K562 (cell line): ENCODE measurements at regions not wholly inside any gene's neighbourhood (a gene's known extent, or its start where the extent isn't known, plus 50 kb on each side); places are given as distances from the start of the nearest gene placed in this dataset.

ENCODE experiments used
- ATAC-seq: fragments of 200-7000 bp; cut with Tn5 transposase; 3 replicates; pipeline ENCODE4 v1.9.1; 2020; ENCODE audit warnings: moderate library complexity
- BruUV-seq: library from RNA; stranded (reverse); fragments of 400-500 nt; replicated peaks from 2 replicates; lab custom pipeline; 2021; lab: Mats Ljungman, UMichigan
- CTCF ChIA-PET: fragments of 300-600 bp; formaldehyde crosslinking; extraction: SDS; loops from one replicate; lab custom pipeline; 2021; ENCODE audit warnings: low intra/inter-chr PET ratio; lab: Yijun Ruan, JAX
- POLR2A ChIA-PET: fragments of 300-600, 350-650 bp; sonication (Branson Sonifier 250); formaldehyde crosslinking; extraction: SDS; loops from one replicate; lab custom pipeline; 2021; ENCODE audit warnings: antibody characterized with exemption, inconsistent platforms; lab: Yijun Ruan, JAX
- DNase-seq, 4 experiments: peaks; one replicate each; pipeline versions ENCODE4 v3.0.0 to v3.0.0-alpha.2; 2011 to 2018; ENCODE audit warnings: low spot score in 3 of 4, mixed read lengths in 3 of 4; ENCODE audit errors: extremely low read depth in 1 of 4
- FAIRE-seq: peaks from 2 replicates; lab custom pipeline; 2011; peaks lifted over from hg19 to GRCh38; lab: Jason Lieb, UNC
- H2AFZ ChIP-seq: 2 replicates; pipeline ENCODE4 v1.6.0; 2011; ENCODE audit warnings: low read depth, low read length, control low read depth, inconsistent platforms
- H3K27ac ChIP-seq: fragments of 200-600 bp; 3 replicates; pipeline ENCODE4 v1.8.0; 2011; ENCODE audit warnings: low read depth, mild to moderate bottlenecking, control low read depth, inconsistent platforms, low read length, moderate library complexity, mixed read lengths; ENCODE audit errors: extremely low read depth
- H3K27me3 ChIP-seq, 2 experiments: fragments of 300-600 bp in 1 of 2; 2 replicates in 1 of 2; 3 replicates in 1 of 2; pipeline versions ENCODE4 v1.6.0 to v1.8.0; 2011; ENCODE audit warnings: inconsistent platforms in 2 of 2, low read length in 2 of 2, mild to moderate bottlenecking in 1 of 2, mixed read lengths in 1 of 2, moderate library complexity in 1 of 2; ENCODE audit not compliant: control insufficient read depth in 2 of 2, insufficient read depth in 2 of 2
- H3K36me3 ChIP-seq: fragments of 300-600 bp; 3 replicates; pipeline ENCODE4 v1.8.0; 2011; ENCODE audit warnings: mild to moderate bottlenecking, low read length, inconsistent platforms; ENCODE audit not compliant: control insufficient read depth, insufficient read depth
- H3K4me1 ChIP-seq, 2 experiments: fragments of 200-600 bp in 1 of 2; replicated peaks in 1 of 2; 2 replicates in 1 of 2; 3 replicates in 1 of 2; pipeline versions ENCODE4 v1.5.1 to v1.8.0; 2011; ENCODE audit warnings: inconsistent platforms in 2 of 2, low read length in 2 of 2, mild to moderate bottlenecking in 1 of 2, mixed read lengths in 1 of 2, moderate library complexity in 1 of 2; ENCODE audit not compliant: control insufficient read depth in 2 of 2, insufficient read depth in 2 of 2
- H3K4me2 ChIP-seq: 2 replicates; pipeline ENCODE4 v1.6.1; 2011; ENCODE audit warnings: low read length, control low read depth, inconsistent platforms, mixed read lengths; ENCODE audit not compliant: insufficient read depth
- H3K4me3 ChIP-seq: fragments of 200-600 bp; sonication (generic), shearing (Covaris generic); 2 replicates; pipeline ENCODE4 v1.5.1; 2016; ENCODE audit warnings: control low read depth, inconsistent platforms
- H3K79me2 ChIP-seq: fragments of 200-600 bp; 3 replicates; pipeline ENCODE4 v1.8.0; 2011; ENCODE audit warnings: low read length, inconsistent platforms; ENCODE audit not compliant: control insufficient read depth, insufficient read depth
- H3K9ac ChIP-seq, 2 experiments: 2 replicates each; pipeline versions ENCODE4 v1.6.0 to v1.6.1; 2011; ENCODE audit warnings: low read depth in 2 of 2, low read length in 2 of 2, control low read depth in 1 of 2, inconsistent platforms in 1 of 2, mild to moderate bottlenecking in 1 of 2, mixed read lengths in 1 of 2; ENCODE audit not compliant: insufficient read depth in 1 of 2
- H3K9me1 ChIP-seq: one replicate; pipeline ENCODE4 v1.6.0; 2011; ENCODE audit warnings: inconsistent platforms, mild to moderate bottlenecking, low read length, moderate library complexity; ENCODE audit not compliant: control insufficient read depth, insufficient read depth
- H3K9me3 ChIP-seq: replicated peaks from 2 replicates; pipeline ENCODE4 v1.5.1; 2011; ENCODE audit warnings: low read depth, low read length, inconsistent platforms; ENCODE audit not compliant: control insufficient read depth, insufficient read depth
- H4K20me1 ChIP-seq: replicated peaks from 2 replicates; pipeline ENCODE4 v1.6.1; 2011; ENCODE audit warnings: low read length, inconsistent platforms, mixed read lengths; ENCODE audit not compliant: control insufficient read depth, insufficient read depth
- ATF3 ChIP-seq, 2 experiments: fragments of 450-650 bp in 1 of 2; sonication (generic) in 1 of 2; formaldehyde crosslinking in 1 of 2; IDR thresholded peaks in 1 of 2; conservative IDR thresholded peaks in 1 of 2; 2 replicates each; pipeline versions ENCODE4 v1.6.1 to v1.8.1; 2016 to 2023; ENCODE audit warnings: mild to moderate bottlenecking in 2 of 2, moderate library complexity in 2 of 2, inconsistent platforms in 1 of 2, missing genetic modification reagents in 1 of 2
- DNMT1 ChIP-seq: fragments of 450-650 bp; IDR thresholded peaks from 2 replicates; pipeline ENCODE4 v1.6.1; 2016; ENCODE audit warnings: antibody characterized with exemption, mild to moderate bottlenecking
- FOXJ3 ChIP-seq: sonication (generic); formaldehyde crosslinking; IDR thresholded peaks from 2 replicates; pipeline ENCODE4 v1.4.0; 2020; ENCODE audit warnings: mild to moderate bottlenecking, missing genetic modification reagents
- GABPB1 ChIP-seq: sonication (generic); formaldehyde crosslinking; IDR thresholded peaks from 2 replicates; pipeline ENCODE4 v1.8.0; 2022; ENCODE audit warnings: mild to moderate bottlenecking, missing genetic modification reagents
- KDM4B ChIP-seq, 2 experiments: fragments of 450-650 bp in 1 of 2; sonication (generic) in 1 of 2; IDR thresholded peaks; 2 replicates each; pipeline ENCODE4 v1.6.1; 2016 to 2017; ENCODE audit warnings: borderline replicate concordance in 2 of 2, antibody characterized with exemption in 1 of 2, low read depth in 1 of 2, mild to moderate bottlenecking in 1 of 2
- KLF6 ChIP-seq: fragments of 250-450 bp; sonication (Bioruptor Pico); IDR thresholded peaks from 2 replicates; pipeline ENCODE4 v1.4.0; 2020; ENCODE audit warnings: mild to moderate bottlenecking, moderate library complexity, borderline replicate concordance
- PREB ChIP-seq: sonication (generic); formaldehyde crosslinking; IDR thresholded peaks from 2 replicates; pipeline ENCODE4 v1.8.1; 2023; ENCODE audit warnings: mild to moderate bottlenecking, missing genetic modification reagents
- RAD51 ChIP-seq: fragments of 450-650 bp; IDR thresholded peaks from 2 replicates; pipeline ENCODE4 v1.7.1; 2016; ENCODE audit warnings: low read depth, mild to moderate bottlenecking, borderline replicate concordance
- RBM15 ChIP-seq: fragments of 200-400 bp; formaldehyde crosslinking; IDR thresholded peaks from 2 replicates; pipeline ENCODE4 v1.6.1; 2018; ENCODE audit warnings: mild to moderate bottlenecking, low read length, moderate library complexity; ENCODE audit not compliant: insufficient read depth
- SREBF2 ChIP-seq: sonication (generic); formaldehyde crosslinking; IDR thresholded peaks from 2 replicates; pipeline ENCODE4 v1.4.0; 2020; ENCODE audit warnings: mild to moderate bottlenecking, missing genetic modification reagents
- SRSF9 ChIP-seq: fragments of 200-400 bp; formaldehyde crosslinking; IDR thresholded peaks from 2 replicates; pipeline ENCODE4 v1.6.1; 2017; ENCODE audit warnings: low read depth, low read length, borderline replicate concordance
- ZNF780A ChIP-seq: fragments of 250-450 bp; sonication (Bioruptor Pico); IDR thresholded peaks from 2 replicates; pipeline ENCODE4 v1.5.0; 2021; ENCODE audit warnings: mild to moderate bottlenecking
- WGBS: fragments of 100-300 bp; shearing (Covaris generic); methylation state at CpG from one replicate; pipeline ENCODE4 v1.1.6; 2016; ENCODE audit warnings: low coverage, mixed read lengths; ENCODE audit not compliant: insufficient coverage; ENCODE audit errors: missing lambda C conversion rate; 5-methylcytosine and 5-hydroxymethylcytosine counted together
- in situ Hi-C: fragments of 300-500 bp; cut with MboI; formaldehyde crosslinking; loops from 4 replicates; pipeline ENCODE4 v1.15.0; 2018; ENCODE audit warnings: inconsistent platforms, mixed read lengths
- intact Hi-C: fragments of 100-400 bp; cut with micrococcal nuclease; formaldehyde crosslinking; loops from 2 replicates; pipeline ENCODE4 v1.14.2; 2022
- TF ChIP-seq, protein P1 (sequence below): fragments of 450-650 bp; formaldehyde crosslinking; IDR thresholded peaks from 2 replicates; pipeline ENCODE4 v1.4.0; 2022; ENCODE audit warnings: missing genetic modification characterization

DNA sequence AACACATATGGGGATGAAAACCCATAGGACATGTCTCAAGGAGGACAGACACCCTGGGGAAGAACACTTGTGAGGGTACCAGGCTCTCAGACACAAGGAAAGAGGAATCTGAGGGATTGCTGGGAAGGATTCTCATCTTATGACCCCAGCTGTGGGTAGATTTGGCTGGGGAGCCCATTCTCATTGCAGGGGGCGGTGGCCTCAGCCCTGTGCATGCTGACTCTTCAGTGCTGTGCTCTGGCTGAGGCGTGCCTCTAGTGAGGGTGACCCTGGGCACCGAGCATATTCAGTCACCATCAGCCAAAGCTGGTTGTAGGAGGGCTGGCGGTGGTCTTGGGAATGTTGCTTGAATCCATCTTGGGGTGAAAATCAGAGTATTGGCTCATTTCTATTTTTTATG is 140.7 kb downstream of the TM9SF2 start:
- no peak overlapping the region for H3K4me3 ChIP-seq
- H3K27me3 ChIP-seq: no peaks in the 10 kb centered on the region; a peak in 1 of 5 replicates
- no peak overlapping the region for H3K9ac ChIP-seq
- H3K9me3 ChIP-seq: no peaks in the 10 kb centered on the region
- H3K36me3 ChIP-seq: no peaks in the 10 kb centered on the region
- FAIRE-seq: no peak
- H3K9me1 ChIP-seq: no peaks in the 10 kb centered on the region
- H4K20me1 ChIP-seq: 0 out of 2 replicates have a peak, but pooled peaks cover 4% of the 10 kb centered on the region
- no peak overlapping the region for H3K27ac ChIP-seq
- WGBS: 7% methylated on average over 3 of the region's 4 CpGs
- ChIA-PET POLR2A (no interaction called here), CTCF (no interaction called here)
- H3K79me2 ChIP-seq: no peaks in the 10 kb centered on the region
- no peaks in the 10 kb centered on the region for H3K4me1 ChIP-seq
- no peak overlapping the region for H3K4me2 ChIP-seq
- H2AFZ ChIP-seq: no peak overlapping the region
- intact Hi-C loops (no loop called here), in situ Hi-C loops (no loop called here)
- no TSS peak for BruUV-seq
- TF ChIP-seq GABPB1 (CRISPR knock-in tag) (no peak), ATF3 (IDR thresholded peaks at IDR 0.05) (no peak), ATF3 (CRISPR knock-in tag; conservative IDR thresholded peaks at IDR 0.05) (no peak), DNMT1 (no peak), RBM15 (no peak)
- no peak for DNase-seq
- no peak for ATAC-seq

- intact Hi-C loops: no loop called here
- ChIA-PET CTCF (no interaction called here), POLR2A (no interaction called here)
- Histone ChIP-seq H3K79me2 (no peaks in the 10 kb centered on the region), H3K4me2 (no peak overlapping the region), H3K27ac (no peak overlapping the region), H3K9me1 (no peaks in the 10 kb centered on the region), H3K4me3 (no peak overlapping the region), H3K27me3 (no peaks in the 10 kb centered on the region; a peak in 1 of 5 replicates), H3K9ac (no peak overlapping the region), H3K4me1 (no peaks in the 10 kb centered on the region), H3K36me3 (no peaks in the 10 kb centered on the region), H4K20me1 (peaks cover 11% of the 10 kb centered on the region; the same call in 1 of the 2 replicates), H2AFZ (no peak overlapping the region), H3K9me3 (no peaks in the 10 kb centered on the region)
- 25% methylated on average over 3 of the region's 3 CpGs for WGBS
- FAIRE-seq (no peak), DNase-seq (no peak), ATAC-seq (no peak)
- no TSS peak for BruUV-seq
- in situ Hi-C loops: no loop called here
- TF ChIP-seq KLF6 (CRISPR knock-in tag): no peak
- no peak for TF ChIP-seq ZNF780A (CRISPR knock-in tag)
- no peak for TF ChIP-seq SRSF9
- no peak for TF ChIP-seq PREB
- no peak for TF ChIP-seq SREBF2 (CRISPR knock-in tag)
- TF ChIP-seq, protein P1, sequence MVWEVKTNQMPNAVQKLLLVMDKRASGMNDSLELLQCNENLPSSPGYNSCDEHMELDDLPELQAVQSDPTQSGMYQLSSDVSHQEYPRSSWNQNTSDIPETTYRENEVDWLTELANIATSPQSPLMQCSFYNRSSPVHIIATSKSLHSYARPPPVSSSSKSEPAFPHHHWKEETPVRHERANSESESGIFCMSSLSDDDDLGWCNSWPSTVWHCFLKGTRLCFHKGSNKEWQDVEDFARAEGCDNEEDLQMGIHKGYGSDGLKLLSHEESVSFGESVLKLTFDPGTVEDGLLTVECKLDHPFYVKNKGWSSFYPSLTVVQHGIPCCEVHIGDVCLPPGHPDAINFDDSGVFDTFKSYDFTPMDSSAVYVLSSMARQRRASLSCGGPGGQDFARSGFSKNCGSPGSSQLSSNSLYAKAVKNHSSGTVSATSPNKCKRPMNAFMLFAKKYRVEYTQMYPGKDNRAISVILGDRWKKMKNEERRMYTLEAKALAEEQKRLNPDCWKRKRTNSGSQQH (CRISPR knock-in tag): no peak
- no peak for TF ChIP-seq FOXJ3 (CRISPR knock-in tag)
- TF ChIP-seq KDM4B (IDR thresholded peaks at IDR 0.05; ENCODE audit: borderline replicate concordance in 2 of 2, low read depth in 1 of 2): no peak
- TF ChIP-seq RAD51: no peak
Measured at GRCh38 chr13:99640260-99640659, 139.0 kb downstream of the TM9SF2 start.
